Fibroblast of skin of abdomen (primary cell): ENCODE measurements at regions not wholly inside any gene's neighbourhood (a gene's known extent, or its start where the extent isn't known, plus 50 kb on each side); places are given as distances from the start of the nearest gene placed in this dataset.

ENCODE experiments used
- DNase-seq: peaks from one replicate; pipeline ENCODE4 v3.0.0-alpha.2; 2013

DNA sequence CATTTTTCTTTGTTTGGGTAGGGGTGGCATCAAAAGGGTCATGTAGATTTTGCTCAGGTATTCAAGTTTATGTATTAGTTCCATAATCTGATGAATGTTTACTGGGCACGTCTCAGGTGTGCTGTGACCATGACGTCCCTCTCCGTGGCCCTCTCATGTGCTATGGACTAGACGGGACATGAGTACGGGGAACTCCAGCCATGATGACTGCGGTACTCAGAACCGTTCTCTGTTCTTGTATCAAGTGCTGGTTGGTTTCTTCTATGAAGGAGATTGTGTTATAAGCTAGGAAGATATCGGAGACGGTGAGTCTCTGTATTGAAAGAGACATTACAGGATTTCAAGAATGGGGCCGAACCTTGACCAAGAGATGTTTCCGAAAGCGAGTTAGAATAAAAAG is 116.5 kb upstream of the ADARB2 start:
- DNase-seq: no peak

GRCh38 chr10:1852841-1853240 is 115.5 kb upstream of the ADARB2 start:
- no peak for DNase-seq

GRCh38 chr10:1851762-1852161 is 114.4 kb upstream of the ADARB2 start:
- no peak for DNase-seq

GRCh38 chr10:1850971-1851527 is 113.7 kb upstream of the ADARB2 start:
- no peak for DNase-seq

DNA sequence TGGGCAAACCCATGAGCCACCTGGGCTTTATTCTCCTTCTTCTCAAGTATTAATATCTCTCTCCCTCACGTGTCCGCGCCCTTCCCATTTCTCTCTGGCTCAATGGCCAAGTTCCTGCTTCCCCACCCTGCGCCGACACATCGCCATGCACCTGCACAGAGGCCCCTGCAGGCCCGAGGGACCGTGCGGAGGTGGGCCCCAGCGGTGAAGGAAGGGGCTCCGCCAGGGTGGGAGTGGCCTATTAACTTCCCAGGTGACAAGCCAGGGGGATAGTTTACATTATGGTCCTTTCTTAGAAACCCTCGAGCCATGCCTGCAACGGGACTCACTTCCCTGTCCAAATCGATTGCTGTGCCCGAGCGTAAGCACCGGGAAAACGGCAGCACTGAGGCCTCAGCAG is 110.0 kb upstream of the ADARB2 start:
- no peak for DNase-seq

DNA sequence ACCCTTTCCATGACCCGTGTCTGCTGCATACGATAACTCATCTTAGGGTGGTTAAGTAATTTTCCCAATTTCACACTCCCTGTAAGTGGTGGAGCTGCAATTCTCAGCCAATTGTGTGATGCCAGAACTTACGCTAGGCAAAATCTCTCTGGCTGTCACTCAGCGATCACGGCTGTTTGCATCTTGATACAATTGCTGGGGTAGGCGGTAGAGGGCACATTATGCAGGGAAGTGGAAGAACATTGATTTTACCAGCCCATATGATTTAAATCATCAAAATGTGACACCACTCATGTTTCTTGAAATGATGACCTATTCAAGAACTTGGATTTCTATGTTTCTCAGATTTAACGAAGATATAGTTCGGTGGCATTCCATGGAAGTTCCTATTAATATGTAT is 108.7 kb upstream of the ADARB2 start:
- DNase-seq: no peak

DNA sequence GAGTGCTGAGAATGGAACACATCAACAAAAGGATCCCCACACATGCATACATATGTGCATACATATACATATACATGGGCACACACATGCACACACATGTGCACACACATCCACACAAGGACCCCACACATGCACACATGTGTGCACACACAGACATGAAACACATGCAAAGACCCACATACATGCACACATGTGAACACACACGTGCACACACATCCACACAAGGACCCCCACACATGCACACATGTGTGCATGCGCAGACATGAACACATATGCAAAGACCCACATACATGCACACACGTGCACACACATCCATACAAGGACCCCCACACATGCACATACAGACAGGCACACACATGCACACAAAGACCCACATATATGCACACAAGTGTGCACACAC is 104.4 kb upstream of the ADARB2 start:
- DNase-seq: no peak

GRCh38 chr10:1829712-1830111 is 92.4 kb upstream of the ADARB2 start:
- no peak for DNase-seq

GRCh38 chr10:1824928-1825327 is 87.6 kb upstream of the ADARB2 start:
- DNase-seq: no peak

DNA sequence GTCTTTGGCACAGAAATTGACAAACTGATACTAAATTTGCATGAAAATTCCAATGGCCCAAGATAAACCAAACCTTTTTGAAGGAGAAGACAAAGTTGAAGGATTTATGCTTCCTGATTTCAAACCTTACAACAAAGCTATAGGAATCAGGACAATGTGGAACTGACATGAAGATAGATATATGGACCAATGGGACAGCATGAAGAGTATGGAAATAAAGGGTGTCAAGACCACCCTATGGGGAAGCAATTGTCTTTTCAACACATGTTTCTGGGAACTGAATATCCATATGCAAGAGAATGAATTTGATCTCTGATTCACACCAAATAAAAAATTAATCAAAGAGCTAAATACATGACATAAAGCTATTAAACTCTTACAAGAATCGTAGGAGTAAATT is 77.2 kb upstream of the ADARB2 start:
- DNase-seq: no peak

DNA sequence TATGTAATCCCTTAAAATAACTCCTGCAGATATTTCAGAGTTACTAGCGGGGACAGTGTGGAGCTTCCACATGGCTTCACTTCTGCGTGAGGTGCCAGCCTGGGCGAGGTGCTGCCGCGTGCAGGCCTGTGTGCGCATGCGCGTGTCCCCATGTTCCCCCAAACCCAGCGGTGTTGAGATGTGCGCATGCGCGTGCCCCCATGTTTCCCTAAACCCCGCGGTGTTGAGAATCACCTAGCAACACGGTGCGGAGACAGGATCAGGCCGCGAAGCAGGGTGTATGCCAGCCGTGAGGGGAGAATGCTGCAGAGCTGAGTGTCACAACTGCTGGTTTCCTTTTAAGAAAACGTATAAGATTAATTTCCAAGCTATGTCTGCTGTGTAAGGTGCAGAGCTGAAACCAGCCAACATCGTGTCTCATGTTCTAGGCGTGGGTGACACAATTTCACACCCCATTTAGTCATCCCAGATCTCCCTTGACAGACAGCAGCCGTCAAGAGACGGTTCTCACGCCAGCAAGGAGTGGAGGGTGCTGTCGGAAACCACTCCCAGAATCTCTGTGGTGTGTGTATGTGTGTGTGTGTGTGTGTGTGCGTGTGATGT is 71.9 kb upstream of the ADARB2 start:
- no peak for DNase-seq

DNA sequence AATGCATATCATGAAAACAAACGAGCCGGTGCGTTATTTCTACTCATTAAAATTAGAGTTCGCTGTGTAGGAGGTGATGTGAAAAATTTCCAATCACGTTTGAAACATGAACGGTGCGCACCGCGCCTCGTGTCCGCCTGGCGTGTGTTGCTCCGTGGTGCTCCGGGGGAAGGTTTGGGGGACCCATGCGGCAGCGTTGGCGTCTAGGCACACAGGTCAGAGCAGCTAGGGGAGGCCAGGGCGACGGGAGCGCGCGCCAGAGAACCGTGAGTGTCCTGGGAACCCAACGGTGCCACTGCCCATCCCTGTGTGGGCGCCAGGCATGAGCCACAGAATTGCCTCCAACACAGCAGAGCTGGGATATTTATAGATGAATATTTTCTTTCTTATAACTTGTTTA is 70.6 kb upstream of the ADARB2 start:
- DNase-seq: no peak

DNA sequence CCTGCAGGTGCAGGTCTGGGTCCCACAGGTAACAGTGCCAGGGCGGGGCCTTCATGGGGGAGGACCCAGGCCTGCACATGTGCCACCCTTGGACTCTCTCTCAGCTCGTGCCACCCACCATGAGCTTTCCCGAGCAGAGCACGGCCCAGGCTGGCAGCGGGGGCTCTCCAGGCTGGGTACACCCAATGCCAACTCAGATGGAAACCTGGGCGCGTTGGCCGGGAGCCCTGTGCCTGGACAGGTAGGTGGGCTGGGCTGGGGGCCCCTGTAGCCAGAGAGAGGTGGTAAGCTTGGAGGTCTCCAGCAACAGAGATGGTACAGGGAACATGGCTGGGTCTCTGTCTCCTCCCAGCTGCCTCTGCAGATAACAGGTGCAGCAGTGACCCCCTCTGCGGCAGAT is 69.9 kb upstream of the ADARB2 start:
- no peak for DNase-seq

- DNase-seq: no peak
Observed at GRCh38 chr10:1802413-1802812, 65.1 kb upstream of the ADARB2 start.

DNA sequence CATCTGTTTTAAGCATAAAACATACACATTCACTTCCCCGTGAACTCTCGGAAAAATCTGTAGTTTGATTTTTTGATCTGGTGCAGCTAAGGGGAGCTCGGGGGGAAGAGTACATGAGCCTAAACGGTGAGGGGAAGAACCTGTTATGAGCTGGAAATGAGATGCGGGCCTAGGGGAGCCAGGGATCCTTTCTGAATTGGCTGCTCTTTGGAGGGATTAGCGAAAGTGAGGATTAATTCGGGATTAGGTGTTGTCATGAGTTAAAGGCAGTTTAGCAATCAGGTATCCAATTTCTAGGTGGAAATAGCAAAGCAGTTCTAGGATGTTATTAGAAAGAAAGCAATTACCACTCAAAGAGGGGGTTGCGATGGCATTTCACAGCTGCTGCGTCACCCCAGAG is 51.1 kb upstream of the ADARB2 start:
- no peak for DNase-seq
